ENCODE measurements at regions not wholly inside any gene's neighbourhood (a gene's known extent, or its start where the extent isn't known, plus 50 kb on each side); places are given as distances from the start of the nearest gene placed in this dataset.

DNA sequence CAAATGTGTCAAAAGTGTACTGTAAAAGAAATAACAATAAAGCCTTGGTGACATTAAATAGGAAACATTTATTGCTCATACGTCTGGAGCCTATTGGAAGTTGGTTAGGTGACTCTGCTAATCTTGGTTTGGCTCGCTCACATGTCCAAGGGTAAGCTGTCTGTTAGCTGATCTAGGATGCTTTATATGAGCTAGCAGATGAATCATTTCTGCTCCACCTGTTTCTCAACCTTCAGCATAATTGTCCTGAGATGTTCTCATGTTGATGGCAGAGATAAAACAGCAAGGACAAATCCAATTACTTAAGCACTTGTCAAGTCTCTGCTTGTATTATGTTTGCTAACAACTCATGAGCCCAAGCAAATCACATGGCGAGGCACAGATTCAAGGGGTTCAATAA, 56.0 kb upstream of the CD53 start:
- FAIRE-seq (no peak), DNase-seq (no peak)
- WGBS, 3 donors = 72 to 83% (median 81%) methylated on average over 3 of the region's 3 CpGs
- no peaks in the 10 kb centered on the region for H3K27me3 ChIP-seq (ENCODE audit: control insufficient read depth in 3 of 3, insufficient read depth in 3 of 3, low read length in 3 of 3)
- no peak overlapping the region for H3K27ac ChIP-seq (ENCODE audit: low read depth in 1 of 3, low read length in 2 of 3)
- H3K4me3 ChIP-seq (ENCODE audit: low read depth in 1 of 3, low read length in 3 of 3) = no peak overlapping the region
- H3K36me3 ChIP-seq (ENCODE audit: control insufficient read depth in 3 of 3, insufficient read depth in 2 of 3, low read depth in 1 of 3, low read length in 3 of 3) = no peaks in the 10 kb centered on the region
- H3K4me1 ChIP-seq (ENCODE audit: control insufficient read depth in 3 of 3, insufficient read depth in 2 of 3, low read depth in 1 of 3, low read length in 2 of 3) = no peaks in the 10 kb centered on the region
- H3K9me3 ChIP-seq (ENCODE audit: control insufficient read depth in 2 of 2, insufficient read depth in 1 of 2, low read depth in 1 of 2, low read length in 1 of 2) = no peaks in the 10 kb centered on the region

DNA sequence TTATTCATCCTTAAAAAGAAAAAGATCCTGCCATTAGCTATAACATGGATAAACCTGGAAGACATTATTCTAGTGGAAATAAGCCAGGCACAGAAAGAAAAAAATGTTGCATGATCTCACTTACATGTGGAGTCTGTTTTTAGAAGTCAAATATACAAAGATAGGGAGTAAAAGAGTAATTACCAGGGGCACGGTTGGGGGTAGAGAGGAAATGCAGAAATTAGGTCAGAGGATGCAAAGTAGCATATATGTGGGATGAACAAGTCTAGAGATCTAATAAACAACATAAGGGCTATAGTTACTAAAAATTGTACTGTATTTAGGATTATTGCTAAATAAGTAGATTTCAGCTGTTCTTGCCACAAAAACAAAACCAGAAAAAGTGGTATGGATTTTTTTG, 61.4 kb upstream of the CD53 start:
- no peaks in the 10 kb centered on the region for H3K9me3 ChIP-seq (ENCODE audit: control insufficient read depth in 2 of 2, insufficient read depth in 1 of 2, low read depth in 1 of 2, low read length in 1 of 2)
- DNase-seq = no peak
- no peaks in the 10 kb centered on the region for H3K4me1 ChIP-seq (ENCODE audit: control insufficient read depth in 3 of 3, insufficient read depth in 2 of 3, low read depth in 1 of 3, low read length in 2 of 3)
- no peaks in the 10 kb centered on the region for H3K36me3 ChIP-seq (ENCODE audit: control insufficient read depth in 3 of 3, insufficient read depth in 2 of 3, low read depth in 1 of 3, low read length in 3 of 3)
- no peak for FAIRE-seq
- 23 to 29% (median 26%) methylated on average over 1 of the region's 1 CpG for WGBS, 3 donors
- no peak overlapping the region for H3K4me3 ChIP-seq (ENCODE audit: low read depth in 1 of 3, low read length in 3 of 3)
- no peak overlapping the region for H3K27ac ChIP-seq (ENCODE audit: low read depth in 1 of 3, low read length in 2 of 3)
- H3K27me3 ChIP-seq (ENCODE audit: control insufficient read depth in 3 of 3, insufficient read depth in 3 of 3, low read length in 3 of 3) = peaks cover 0 to 2% (median 0%) of the 10 kb centered on the region in 3 donors

DNA sequence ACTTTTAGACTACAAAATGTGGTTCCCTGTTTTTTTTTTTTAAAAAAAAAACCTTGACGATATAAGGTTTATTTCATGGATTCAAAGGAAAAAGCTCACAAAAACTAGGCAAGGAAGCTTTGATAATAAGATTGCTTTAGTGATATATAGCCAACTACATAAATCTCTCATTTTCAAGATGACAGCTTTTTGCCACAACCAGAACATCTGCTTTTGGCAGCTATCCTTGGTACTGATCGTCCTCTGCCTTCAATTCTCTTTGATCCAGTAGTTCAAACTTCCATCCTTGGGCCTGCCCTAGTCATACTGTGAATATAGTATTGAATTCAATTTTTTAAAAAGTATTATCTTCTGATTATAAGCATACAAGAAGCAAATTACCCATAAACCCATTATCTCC, 72.9 kb upstream of the CD53 start:
- no peaks in the 10 kb centered on the region for H3K9me3 ChIP-seq (ENCODE audit: control insufficient read depth in 2 of 2, insufficient read depth in 1 of 2, low read depth in 1 of 2, low read length in 1 of 2)
- WGBS, 3 donors = 45 to 59% (median 59%) methylated on average over 2 of the region's 2 CpGs
- H3K36me3 ChIP-seq (ENCODE audit: control insufficient read depth in 3 of 3, insufficient read depth in 2 of 3, low read depth in 1 of 3, low read length in 3 of 3) = no peaks in the 10 kb centered on the region
- no peaks in the 10 kb centered on the region for H3K4me1 ChIP-seq (ENCODE audit: control insufficient read depth in 3 of 3, insufficient read depth in 2 of 3, low read depth in 1 of 3, low read length in 2 of 3)
- H3K27me3 ChIP-seq (ENCODE audit: control insufficient read depth in 3 of 3, insufficient read depth in 3 of 3, low read length in 3 of 3) = peaks cover 0 to 2% (median 0%) of the 10 kb centered on the region in 3 donors
- no peak overlapping the region for H3K27ac ChIP-seq (ENCODE audit: low read depth in 1 of 3, low read length in 2 of 3)
- no peak overlapping the region for H3K4me3 ChIP-seq (ENCODE audit: low read depth in 1 of 3, low read length in 3 of 3)
- FAIRE-seq (no peak), DNase-seq (no peak)

DNA sequence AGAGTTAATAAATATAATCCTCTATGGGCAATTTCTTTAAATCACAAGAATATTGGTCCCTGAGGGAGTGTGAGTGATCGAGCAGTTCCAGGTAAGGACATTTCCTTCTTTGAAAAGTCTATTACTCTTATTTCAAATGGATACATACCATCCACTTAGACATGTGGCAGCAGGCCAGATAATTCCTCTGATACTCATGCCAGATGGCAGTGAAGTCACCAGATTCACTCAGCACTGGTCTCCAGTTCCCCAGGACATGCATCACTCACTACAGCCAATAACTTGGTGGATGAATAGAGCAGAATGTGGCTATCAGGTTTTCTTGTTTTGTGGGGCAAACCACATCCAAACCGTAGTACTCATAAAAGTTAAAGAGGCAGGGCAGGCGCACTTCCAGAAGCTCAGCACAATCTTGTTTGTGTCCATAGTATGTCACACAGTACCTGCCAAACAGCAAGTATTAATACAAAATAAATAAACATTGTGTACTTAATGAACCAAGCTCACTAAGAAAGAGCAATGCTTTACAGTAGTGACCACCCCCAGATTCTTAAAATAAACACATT, 74.2 kb upstream of the CD53 start:
- WGBS, 3 donors = 58 to 70% (median 58%) methylated on average over 3 of the region's 3 CpGs

DNA sequence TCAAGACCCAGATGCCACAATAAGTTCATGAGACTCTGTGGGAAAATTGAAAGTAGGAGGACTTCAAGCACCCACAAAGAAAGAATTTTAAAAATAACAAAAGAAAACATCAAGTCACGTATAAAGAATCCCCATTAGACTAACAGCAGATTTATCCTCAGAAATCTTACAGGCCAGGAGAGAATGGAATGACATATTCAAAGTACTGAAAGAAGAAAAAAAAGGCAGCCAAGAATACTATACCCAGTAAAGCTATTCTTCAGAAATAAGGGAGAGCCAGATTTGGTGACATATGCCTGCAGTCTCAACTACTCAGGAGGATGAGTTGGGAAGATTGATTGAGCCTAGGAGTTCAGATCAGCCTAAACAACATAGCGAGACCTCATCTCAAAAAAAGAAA, 84.3 kb upstream of the CD53 start:
- no peaks in the 10 kb centered on the region for H3K27me3 ChIP-seq (ENCODE audit: control insufficient read depth in 3 of 3, insufficient read depth in 3 of 3, low read length in 3 of 3)
- DNase-seq = no peak
- no peak for FAIRE-seq
- H3K4me3 ChIP-seq (ENCODE audit: low read depth in 1 of 3, low read length in 3 of 3) = no peak overlapping the region
- WGBS, 3 donors = 81 to 90% (median 90%) methylated on average over 2 of the region's 2 CpGs
- H3K36me3 ChIP-seq (ENCODE audit: control insufficient read depth in 3 of 3, insufficient read depth in 2 of 3, low read depth in 1 of 3, low read length in 3 of 3) = no peaks in the 10 kb centered on the region
- peaks cover 0 to 11% of the 10 kb centered on the region in 2 donors for H3K9me3 ChIP-seq (ENCODE audit: control insufficient read depth in 2 of 2, insufficient read depth in 1 of 2, low read depth in 1 of 2, low read length in 1 of 2)
- peak overlapping the region in 1 of 3 donors; percentile 67 for H3K27ac ChIP-seq (ENCODE audit: low read depth in 1 of 3, low read length in 2 of 3)
- no peaks in the 10 kb centered on the region for H3K4me1 ChIP-seq (ENCODE audit: control insufficient read depth in 3 of 3, insufficient read depth in 2 of 3, low read depth in 1 of 3, low read length in 2 of 3)

More for the DNA sequence above, 74.2 kb upstream of the CD53 start:
- Histone ChIP-seq H3K27ac (ENCODE audit: low read depth in 1 of 3, low read length in 2 of 3) (no peak overlapping the region), H3K4me3 (ENCODE audit: low read depth in 1 of 3, low read length in 3 of 3) (no peak overlapping the region), H3K27me3 (ENCODE audit: control insufficient read depth in 3 of 3, insufficient read depth in 3 of 3, low read length in 3 of 3) (peaks cover 0 to 2% (median 0%) of the 10 kb centered on the region in 3 donors), H3K9me3 (ENCODE audit: control insufficient read depth in 2 of 2, insufficient read depth in 1 of 2, low read depth in 1 of 2, low read length in 1 of 2) (no peaks in the 10 kb centered on the region), H3K36me3 (ENCODE audit: control insufficient read depth in 3 of 3, insufficient read depth in 2 of 3, low read depth in 1 of 3, low read length in 3 of 3) (no peaks in the 10 kb centered on the region), H3K4me1 (ENCODE audit: control insufficient read depth in 3 of 3, insufficient read depth in 2 of 3, low read depth in 1 of 3, low read length in 2 of 3) (no peaks in the 10 kb centered on the region)
- DNase-seq = no peak
- no peak for FAIRE-seq

DNA sequence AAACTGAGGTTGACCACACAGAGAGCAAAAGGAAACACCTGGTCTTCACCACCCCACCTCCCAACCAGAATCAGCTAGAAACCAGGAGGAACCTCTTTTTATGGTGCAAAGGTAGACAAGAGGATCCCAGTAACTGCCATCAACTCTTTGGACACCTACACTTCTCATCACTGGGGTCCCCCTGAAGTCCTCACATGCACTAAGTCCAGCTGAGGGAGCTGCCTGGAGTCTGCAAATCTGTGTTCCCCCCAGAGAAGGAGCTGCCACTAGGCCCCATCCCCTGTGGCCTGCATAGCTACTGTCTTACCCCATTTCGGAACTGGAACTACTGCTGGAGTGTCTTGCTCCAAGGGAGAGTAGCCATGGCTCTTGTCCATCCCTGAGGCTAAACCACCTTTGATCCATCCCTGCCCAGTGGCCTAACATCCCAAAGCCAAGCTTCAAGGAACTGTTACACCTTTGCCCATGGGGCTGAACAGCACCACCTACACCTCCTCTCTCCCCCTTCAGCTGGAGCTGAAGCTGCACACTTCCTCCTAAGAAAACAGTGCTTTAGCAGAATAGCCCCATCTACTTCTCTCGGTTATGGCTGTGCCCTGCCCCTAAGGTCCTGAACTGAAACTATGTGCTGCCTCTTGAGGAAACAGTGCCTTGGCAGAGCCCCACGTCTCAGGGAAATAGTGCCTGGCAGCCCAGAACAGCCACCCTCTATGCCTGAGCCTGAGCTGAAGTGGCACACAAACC, 85.4 kb upstream of the CD53 start:
- H3K9me3 ChIP-seq (ENCODE audit: control insufficient read depth in 2 of 2, insufficient read depth in 1 of 2, low read depth in 1 of 2, low read length in 1 of 2) = peaks cover 0 to 11% of the 10 kb centered on the region in 2 donors
- no peaks in the 10 kb centered on the region for H3K4me1 ChIP-seq (ENCODE audit: control insufficient read depth in 3 of 3, insufficient read depth in 2 of 3, low read depth in 1 of 3, low read length in 2 of 3)
- 33 to 43% (median 35%) methylated on average over 3 of the region's 3 CpGs for WGBS, 3 donors
- no peaks in the 10 kb centered on the region for H3K36me3 ChIP-seq (ENCODE audit: control insufficient read depth in 3 of 3, insufficient read depth in 2 of 3, low read depth in 1 of 3, low read length in 3 of 3)
- peak overlapping the region in 1 of 3 donors; percentile 67 for H3K27ac ChIP-seq (ENCODE audit: low read depth in 1 of 3, low read length in 2 of 3)
- no peaks in the 10 kb centered on the region for H3K27me3 ChIP-seq (ENCODE audit: control insufficient read depth in 3 of 3, insufficient read depth in 3 of 3, low read length in 3 of 3)
- no peak for FAIRE-seq
- DNase-seq = peak in 1 of 2 donors; percentile 56
- no peak overlapping the region for H3K4me3 ChIP-seq (ENCODE audit: low read depth in 1 of 3, low read length in 3 of 3)

DNA sequence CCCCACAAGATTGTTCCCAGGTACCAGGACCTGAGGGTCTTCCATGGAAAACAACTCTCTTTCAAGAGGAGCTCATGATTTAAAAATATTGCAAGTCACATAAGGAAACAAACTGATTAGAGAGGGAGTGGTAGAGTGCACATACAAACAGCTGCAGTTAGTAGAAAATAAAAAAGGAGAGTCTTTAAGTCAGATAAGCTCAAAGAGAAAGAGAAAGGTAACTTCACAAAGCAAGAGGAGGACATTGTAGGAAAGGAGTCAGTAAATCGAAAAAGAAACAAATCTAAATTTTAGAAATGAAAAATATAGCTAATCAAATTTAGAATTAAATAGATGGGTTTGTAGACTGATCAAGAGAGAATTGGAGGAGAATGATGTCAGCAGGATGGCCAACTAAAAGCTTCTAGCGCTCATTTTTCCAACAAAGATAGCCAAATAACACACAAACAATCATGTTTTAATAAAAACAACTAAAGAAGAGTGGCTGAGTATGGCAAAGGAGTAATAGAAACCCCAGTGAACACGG, 86.1 kb upstream of the CD53 start:
- Histone ChIP-seq H3K27ac (ENCODE audit: low read depth in 1 of 3, low read length in 2 of 3) (peak overlapping the region in 1 of 3 donors; percentile 26), H3K4me3 (ENCODE audit: low read depth in 1 of 3, low read length in 3 of 3) (no peak overlapping the region), H3K36me3 (ENCODE audit: control insufficient read depth in 3 of 3, insufficient read depth in 2 of 3, low read depth in 1 of 3, low read length in 3 of 3) (no peaks in the 10 kb centered on the region), H3K4me1 (ENCODE audit: control insufficient read depth in 3 of 3, insufficient read depth in 2 of 3, low read depth in 1 of 3, low read length in 2 of 3) (no peaks in the 10 kb centered on the region), H3K27me3 (ENCODE audit: control insufficient read depth in 3 of 3, insufficient read depth in 3 of 3, low read length in 3 of 3) (no peaks in the 10 kb centered on the region), H3K9me3 (ENCODE audit: control insufficient read depth in 2 of 2, insufficient read depth in 1 of 2, low read depth in 1 of 2, low read length in 1 of 2) (peaks cover 0 to 11% of the 10 kb centered on the region in 2 donors)
- FAIRE-seq (no peak), DNase-seq (no peak)
- WGBS, 3 donors = 49 to 59% (median 50%) methylated on average over 3 of the region's 3 CpGs

DNA sequence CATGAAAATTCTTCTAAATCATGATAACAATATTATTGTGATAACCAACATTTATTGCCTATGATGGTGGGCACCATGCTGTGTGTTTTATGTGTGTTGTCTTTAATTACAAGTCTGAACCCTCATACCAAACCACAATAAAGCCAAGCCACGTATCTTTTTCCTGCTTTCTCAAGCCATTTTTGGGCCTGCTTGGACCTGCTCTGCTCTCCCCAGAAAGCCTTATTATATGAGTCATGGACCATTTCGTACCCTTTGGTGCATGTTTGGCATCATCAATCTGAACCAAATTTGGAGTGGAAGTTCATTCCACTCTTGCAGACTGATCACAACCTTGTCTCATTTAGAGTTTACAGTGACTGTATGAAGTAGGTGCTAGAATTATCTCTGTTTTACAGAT, 87.3 kb upstream of the CD53 start:
- WGBS, 3 donors = 44 to 59% (median 55%) methylated on average over 2 of the region's 2 CpGs
- Histone ChIP-seq H3K27me3 (ENCODE audit: control insufficient read depth in 3 of 3, insufficient read depth in 3 of 3, low read length in 3 of 3) (peaks cover 0 to 2% (median 0%) of the 10 kb centered on the region in 3 donors), H3K4me3 (ENCODE audit: low read depth in 1 of 3, low read length in 3 of 3) (no peak overlapping the region), H3K27ac (ENCODE audit: low read depth in 1 of 3, low read length in 2 of 3) (no peak overlapping the region), H3K36me3 (ENCODE audit: control insufficient read depth in 3 of 3, insufficient read depth in 2 of 3, low read depth in 1 of 3, low read length in 3 of 3) (no peaks in the 10 kb centered on the region), H3K4me1 (ENCODE audit: control insufficient read depth in 3 of 3, insufficient read depth in 2 of 3, low read depth in 1 of 3, low read length in 2 of 3) (no peaks in the 10 kb centered on the region), H3K9me3 (ENCODE audit: control insufficient read depth in 2 of 2, insufficient read depth in 1 of 2, low read depth in 1 of 2, low read length in 1 of 2) (peaks cover 0 to 11% of the 10 kb centered on the region in 2 donors)
- DNase-seq (no peak), FAIRE-seq (no peak)
